Brain microvascular endothelial cell (primary cell): ENCODE measurements at regions not wholly inside any gene's neighbourhood (a gene's known extent, or its start where the extent isn't known, plus 50 kb on each side); places are given as distances from the start of the nearest gene placed in this dataset.
"Not testable (repeated sequence)": the region's sequence is repeated elsewhere in the genome, so short reads cannot be mapped to it uniquely, and the experiment has no call there.

Experiments
- DNase-seq: peaks from one replicate; pipeline ENCODE4 v3.0.0-alpha.2; 2020
- H3K27ac ChIP-seq: fragments of 250-450 bp; sonication (Bioruptor Pico); 2 replicates; pipeline ENCODE4 v1.5.1; 2020; ENCODE audit warnings: mild to moderate bottlenecking, moderate library complexity
- H3K27me3 ChIP-seq: fragments of 250-450 bp; sonication (Bioruptor Pico); replicated peaks from 2 replicates; pipeline ENCODE4 v1.5.1; 2020; ENCODE audit warnings: mild to moderate bottlenecking
- H3K36me3 ChIP-seq: fragments of 250-450 bp; sonication (Bioruptor Pico); replicated peaks from 2 replicates; pipeline ENCODE4 v1.5.1; 2020; ENCODE audit warnings: mild to moderate bottlenecking
- H3K4me3 ChIP-seq: 2 replicates; pipeline ENCODE4 v1.5.1; 2011; ENCODE audit warnings: low read depth, mild to moderate bottlenecking, control low read depth, low read length, moderate library complexity
- CTCF ChIP-seq: IDR thresholded peaks from 2 replicates; pipeline ENCODE4 v1.5.1; 2011; ENCODE audit warnings: low read depth, mild to moderate bottlenecking, moderate library complexity, low read length, control low read depth, inconsistent platforms; ENCODE audit errors: missing control alignments
- in situ Hi-C: cut with HindIII; loops from 2 replicates; pipeline ENCODE4 v1.10.0; 2017; ENCODE audit warnings: low sequenced_read_pairs, low pct_ligation_motif_present

GRCh38 chr4:128630871-128631270 lies 178.6 kb upstream of the JADE1 start:
- Histone ChIP-seq H3K27ac (no peak overlapping the region), H3K4me3 (no peak overlapping the region), H3K27me3 (no peaks in the 10 kb centered on the region), H3K36me3 (no peaks in the 10 kb centered on the region)
- in situ Hi-C loops, result no loop called here
- no peak for DNase-seq
- no peak for TF ChIP-seq CTCF

GRCh38 chr4:128623508-128624215 lies 185.8 kb upstream of the JADE1 start:
- H3K4me3 ChIP-seq, result no peak overlapping the region
- no peaks in the 10 kb centered on the region for H3K27me3 ChIP-seq
- no peaks in the 10 kb centered on the region for H3K36me3 ChIP-seq
- no peak overlapping the region for H3K27ac ChIP-seq
- no peak for DNase-seq
- no peak for TF ChIP-seq CTCF
- in situ Hi-C loops, result no loop called here

- DNase-seq, H3K36me3 ChIP-seq, in situ Hi-C loops, H3K27me3 ChIP-seq, H3K4me3 ChIP-seq, H3K27ac ChIP-seq: not testable (repeated sequence)
Observed at GRCh38 chr4:128620279-128620965, 189.1 kb upstream of the JADE1 start.

GRCh38 chr4:128615197-128615596 lies 194.3 kb upstream of the JADE1 start:
- Histone ChIP-seq H3K36me3 (no peaks in the 10 kb centered on the region), H3K27me3 (no peaks in the 10 kb centered on the region), H3K4me3 (no peak overlapping the region), H3K27ac (no peak overlapping the region)
- no peak for TF ChIP-seq CTCF
- in situ Hi-C loops, result no loop called here
- no peak for DNase-seq

- no peak for TF ChIP-seq CTCF
- no peaks in the 10 kb centered on the region for H3K27me3 ChIP-seq
- no peak overlapping the region for H3K27ac ChIP-seq
- no peak for DNase-seq
- in situ Hi-C loops, result no loop called here
- H3K4me3 ChIP-seq, result no peak overlapping the region
- H3K36me3 ChIP-seq, result no peaks in the 10 kb centered on the region
Observed at GRCh38 chr4:128608006-128608405, 201.5 kb upstream of the JADE1 start.

- Histone ChIP-seq H3K27me3 (no peaks in the 10 kb centered on the region), H3K36me3 (no peaks in the 10 kb centered on the region), H3K27ac (peak overlapping the region; percentile 64), H3K4me3 (no peak overlapping the region)
- no peak for TF ChIP-seq CTCF
- in situ Hi-C loops, result no loop called here
- peak; percentile 83 for DNase-seq
Observed at GRCh38 chr4:128606173-128606572, 203.3 kb upstream of the JADE1 start.
